NCI-H774 (cell line): ENCODE measurements at regions not wholly inside any gene's neighbourhood (a gene's known extent, or its start where the extent isn't known, plus 50 kb on each side); places are given as distances from the start of the nearest gene placed in this dataset.
"Not testable (repeated sequence)": the region's sequence is repeated elsewhere in the genome, so short reads cannot be mapped to it uniquely, and the experiment has no call there.

ENCODE experiments used
- DNase-seq: peaks from one replicate; lab custom pipeline; 2025; lab: John Stamatoyannopoulos, UW

GRCh38 chr13:87093399-87093798 lies 577.8 kb upstream of the SLITRK5 start:
- DNase-seq = no peak

DNA sequence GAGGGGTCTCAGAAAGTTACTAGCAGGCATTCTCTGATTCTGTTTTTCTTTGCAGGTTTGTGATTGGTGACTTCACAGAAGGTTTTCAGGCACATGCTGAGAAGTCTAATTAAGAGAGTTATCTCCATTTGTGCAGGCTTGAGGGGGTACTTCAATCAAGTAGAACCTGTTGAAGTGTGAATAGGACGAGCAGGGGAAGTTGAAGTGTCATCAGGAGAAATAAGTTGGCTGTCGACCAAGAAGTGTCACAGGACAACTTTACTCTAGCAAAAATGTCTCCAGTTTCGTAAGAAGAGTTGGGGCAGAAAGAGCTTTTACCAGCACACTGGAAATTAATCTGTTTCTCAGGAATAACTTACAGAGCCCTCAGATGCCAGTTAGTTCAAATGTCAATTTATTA lies 576.5 kb upstream of the SLITRK5 start:
- no peak for DNase-seq

GRCh38 chr13:87100431-87100830 lies 570.7 kb upstream of the SLITRK5 start:
- DNase-seq = no peak

DNA sequence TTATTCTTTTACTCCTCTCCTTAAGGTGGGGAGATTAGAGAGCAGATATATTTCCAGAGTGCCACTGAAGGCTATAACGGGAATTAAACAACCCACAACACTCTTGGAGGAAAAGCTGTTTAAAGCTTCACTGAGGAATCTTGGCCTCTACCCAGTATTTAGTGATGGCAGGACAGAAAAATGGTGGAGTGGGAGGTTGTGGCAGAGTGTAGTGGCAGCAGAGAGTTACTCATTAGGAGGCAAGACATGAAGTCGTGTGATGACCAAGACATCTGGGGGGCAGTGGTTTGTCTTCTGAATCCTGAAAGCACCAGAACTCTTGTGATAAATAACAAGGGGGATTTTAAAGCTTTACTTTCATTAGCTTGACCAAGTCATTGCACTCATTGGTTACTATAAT lies 563.5 kb upstream of the SLITRK5 start:
- DNase-seq = no peak

GRCh38 chr13:87120476-87120875 lies 550.7 kb upstream of the SLITRK5 start:
- DNase-seq = no peak

DNA sequence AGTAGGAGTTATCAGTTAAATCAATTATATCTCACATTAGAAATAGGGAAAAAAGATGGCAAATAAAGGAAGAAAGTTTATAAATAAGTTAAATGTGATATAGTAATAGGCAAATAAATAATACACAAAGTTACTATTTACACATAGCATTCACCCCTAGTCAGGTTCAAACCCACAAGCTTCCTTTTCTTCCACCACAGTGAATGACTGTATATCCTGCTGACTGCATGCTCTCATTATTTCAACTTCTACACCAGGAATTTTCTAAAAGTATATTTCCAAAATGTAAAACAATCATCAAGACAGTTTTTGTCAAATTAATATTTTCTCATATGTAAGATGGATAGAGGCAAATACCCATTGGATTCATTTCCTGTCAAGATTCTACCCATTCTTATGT lies 548.6 kb upstream of the SLITRK5 start:
- no peak for DNase-seq

DNA sequence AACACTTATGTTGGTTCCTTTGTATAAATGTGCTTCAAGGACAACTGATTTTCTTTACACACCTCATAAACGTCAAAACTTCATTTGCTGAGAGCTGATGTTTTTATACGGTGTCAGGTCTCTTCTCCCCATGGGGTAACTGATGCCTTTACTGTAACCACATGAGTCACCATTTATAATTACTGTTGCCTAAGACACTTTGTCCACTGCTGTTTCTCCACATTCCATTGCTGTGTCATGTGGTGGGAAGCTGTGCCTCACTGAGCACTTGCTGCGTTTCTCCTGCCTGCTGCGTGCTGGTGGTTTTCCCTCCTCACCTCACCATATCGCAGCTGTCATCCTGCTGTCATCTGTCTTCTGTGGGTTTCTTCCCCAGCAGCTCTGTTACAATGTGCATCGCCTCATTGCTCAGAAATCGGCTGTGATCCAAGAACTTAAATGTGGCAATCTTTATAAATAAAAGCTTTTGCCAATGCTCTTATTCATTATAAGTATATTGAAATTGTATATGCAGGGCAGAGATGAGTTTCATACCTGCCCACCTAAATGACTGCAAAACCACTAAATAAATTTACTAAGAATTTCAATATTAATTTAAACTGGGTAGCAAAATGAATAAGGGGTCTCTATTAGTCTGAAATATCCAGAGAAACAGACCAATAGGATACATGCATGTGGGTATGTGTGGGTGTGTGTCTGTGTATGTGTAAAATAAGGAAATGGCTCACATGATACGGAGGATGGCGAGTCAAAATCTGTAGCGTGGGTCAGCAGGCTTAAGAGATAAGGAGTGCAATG lies 547.0 kb upstream of the SLITRK5 start:
- DNase-seq = no peak

DNA sequence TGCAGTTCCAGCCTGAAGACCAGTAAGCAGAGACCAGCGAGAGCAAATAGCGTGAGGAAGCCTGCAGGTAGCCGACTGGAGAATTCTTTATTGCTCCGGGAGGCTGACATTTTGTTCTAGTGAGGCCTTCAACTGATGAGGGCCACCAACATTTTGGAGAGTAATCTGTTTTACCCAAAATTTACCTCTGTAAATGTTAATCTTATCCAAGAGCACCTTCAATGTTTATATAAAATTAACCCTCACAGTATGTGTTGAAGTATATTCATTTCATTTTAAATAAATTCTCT lies 546.4 kb upstream of the SLITRK5 start:
- DNase-seq = no peak

DNA sequence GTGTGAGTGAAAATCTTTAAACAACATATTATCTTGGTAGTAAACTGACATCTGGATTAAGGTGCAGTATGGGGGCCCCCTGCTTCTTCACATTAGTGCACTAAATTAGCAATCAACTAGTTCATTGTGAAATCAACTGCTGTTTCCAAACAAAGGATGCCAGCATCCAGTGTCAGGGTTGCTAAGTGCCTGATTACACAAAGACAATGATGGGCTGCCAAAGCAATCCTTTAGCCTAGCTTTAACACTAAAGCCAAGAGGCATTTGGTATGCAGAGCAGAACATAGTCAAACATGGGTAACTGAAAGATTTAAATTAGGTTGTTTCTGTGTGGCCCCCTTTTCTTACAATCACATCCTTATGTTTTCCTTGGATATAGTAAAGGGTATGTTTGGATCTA lies 543.1 kb upstream of the SLITRK5 start:
- DNase-seq = no peak

DNA sequence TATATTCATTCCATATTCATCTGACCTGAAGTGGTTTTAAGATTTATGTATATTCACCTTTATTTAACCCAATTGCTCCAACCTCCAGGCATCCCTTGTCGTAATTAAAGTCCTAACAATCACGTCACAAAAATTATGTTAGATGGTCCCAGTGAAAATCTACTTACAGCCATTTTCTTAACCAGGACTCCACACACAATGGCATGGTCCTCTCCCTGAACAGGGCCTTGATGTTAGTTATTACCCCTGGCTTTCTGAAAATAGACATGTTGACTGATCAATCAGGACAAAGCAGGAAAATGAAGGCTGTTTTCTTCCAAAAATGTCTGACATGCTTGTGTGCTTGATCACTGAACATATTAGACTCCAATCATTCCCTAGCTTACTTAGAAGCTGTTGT lies 542.7 kb upstream of the SLITRK5 start:
- DNase-seq = no peak

GRCh38 chr13:87129602-87130300 lies 541.4 kb upstream of the SLITRK5 start:
- DNase-seq = no peak

GRCh38 chr13:87130423-87130822 lies 540.7 kb upstream of the SLITRK5 start:
- no peak for DNase-seq

GRCh38 chr13:87131611-87132010 lies 539.6 kb upstream of the SLITRK5 start:
- DNase-seq = no peak

- no peak for DNase-seq
These were observed 532.3 kb upstream of the SLITRK5 start for GRCh38 chr13:87138866-87139265.

DNA sequence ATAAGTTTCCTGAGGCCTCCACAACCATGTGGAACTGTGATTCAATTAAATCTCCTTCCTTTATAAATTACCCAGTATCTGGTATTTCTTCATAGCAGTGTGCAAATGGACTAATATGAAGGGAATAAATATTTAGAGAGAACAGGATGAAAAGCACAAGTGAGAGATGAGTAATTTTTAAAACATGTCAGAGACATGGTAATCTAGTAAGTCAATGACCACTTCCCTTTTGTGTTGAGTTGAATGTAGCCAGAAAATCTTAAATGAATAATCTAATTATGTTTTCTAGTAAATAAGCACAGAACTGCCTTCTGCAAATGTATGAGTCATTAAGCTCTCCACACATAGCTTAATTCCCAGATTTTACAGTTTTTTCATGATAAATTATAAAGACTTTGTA lies 524.1 kb upstream of the SLITRK5 start:
- no peak for DNase-seq

DNA sequence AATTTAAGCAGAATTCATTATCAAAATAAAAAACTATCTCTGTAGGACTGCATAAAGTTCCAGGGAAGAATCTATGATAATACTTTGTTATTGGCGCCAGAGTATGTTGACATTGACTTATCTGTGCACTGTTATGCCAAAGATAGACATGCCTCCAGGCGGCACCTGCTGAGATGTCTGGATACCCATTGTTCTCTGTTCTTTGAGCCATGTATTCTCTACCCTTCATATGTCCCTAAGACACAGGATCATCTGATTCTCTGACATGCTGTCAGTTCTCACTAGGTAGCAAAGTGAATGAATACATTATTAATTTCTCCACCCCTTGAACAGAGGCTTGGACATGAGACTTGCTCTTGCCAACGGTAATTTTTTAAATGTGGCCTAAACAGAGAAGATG lies 517.8 kb upstream of the SLITRK5 start:
- DNase-seq = no peak

GRCh38 chr13:87166348-87166747 lies 504.8 kb upstream of the SLITRK5 start:
- no peak for DNase-seq

DNA sequence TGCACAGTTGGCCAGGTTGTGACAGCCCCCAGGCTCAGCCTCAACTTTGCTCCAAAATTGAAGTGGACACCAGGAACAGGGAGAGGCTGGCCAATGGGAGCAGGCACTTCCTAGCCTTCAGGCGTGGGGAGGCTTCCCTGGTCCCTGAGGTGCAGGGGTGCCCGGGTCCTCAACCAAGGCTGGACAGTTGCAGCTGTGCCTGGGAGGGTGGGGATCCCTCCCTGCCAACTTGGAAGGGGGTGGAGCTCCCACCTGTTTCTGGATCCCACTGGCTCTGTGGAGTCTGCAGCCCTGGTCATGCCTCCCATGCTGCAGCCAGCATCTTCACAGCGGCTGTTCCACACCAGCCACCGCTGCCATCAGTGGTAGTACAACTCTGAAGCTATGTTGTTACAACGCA lies 502.8 kb upstream of the SLITRK5 start:
- no peak for DNase-seq

GRCh38 chr13:87169337-87169736 lies 501.8 kb upstream of the SLITRK5 start:
- no peak for DNase-seq

GRCh38 chr13:87172166-87172835 lies 498.9 kb upstream of the SLITRK5 start:
- DNase-seq = no peak

DNA sequence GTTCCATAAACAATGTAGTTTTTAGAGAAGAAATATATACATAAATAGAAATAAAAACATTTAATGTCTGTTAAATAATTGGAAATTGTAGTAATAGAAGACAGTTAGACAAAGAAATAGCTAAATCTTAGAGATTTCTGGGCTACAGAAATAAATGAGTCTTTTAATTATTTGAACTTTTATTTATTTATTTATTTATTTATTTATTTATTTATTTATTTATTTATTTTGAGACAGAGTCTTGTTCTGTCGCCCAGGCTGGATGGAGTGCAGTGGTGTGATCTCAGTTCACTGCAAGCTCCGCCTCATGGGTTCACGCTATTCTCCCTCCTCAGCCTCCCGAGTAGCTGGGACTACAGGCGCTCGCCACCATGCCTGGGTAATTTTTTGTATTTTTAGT lies 486.0 kb upstream of the SLITRK5 start:
- DNase-seq = not testable (repeated sequence)

GRCh38 chr13:87186647-87187046 lies 484.5 kb upstream of the SLITRK5 start:
- not testable (repeated sequence) for DNase-seq

GRCh38 chr13:87191485-87191884 lies 479.7 kb upstream of the SLITRK5 start:
- DNase-seq = not testable (repeated sequence)
